ENCODE measurements at regions not wholly inside any gene's neighbourhood (a gene's known extent, or its start where the extent isn't known, plus 50 kb on each side); places are given as distances from the start of the nearest gene placed in this dataset.

DNA sequence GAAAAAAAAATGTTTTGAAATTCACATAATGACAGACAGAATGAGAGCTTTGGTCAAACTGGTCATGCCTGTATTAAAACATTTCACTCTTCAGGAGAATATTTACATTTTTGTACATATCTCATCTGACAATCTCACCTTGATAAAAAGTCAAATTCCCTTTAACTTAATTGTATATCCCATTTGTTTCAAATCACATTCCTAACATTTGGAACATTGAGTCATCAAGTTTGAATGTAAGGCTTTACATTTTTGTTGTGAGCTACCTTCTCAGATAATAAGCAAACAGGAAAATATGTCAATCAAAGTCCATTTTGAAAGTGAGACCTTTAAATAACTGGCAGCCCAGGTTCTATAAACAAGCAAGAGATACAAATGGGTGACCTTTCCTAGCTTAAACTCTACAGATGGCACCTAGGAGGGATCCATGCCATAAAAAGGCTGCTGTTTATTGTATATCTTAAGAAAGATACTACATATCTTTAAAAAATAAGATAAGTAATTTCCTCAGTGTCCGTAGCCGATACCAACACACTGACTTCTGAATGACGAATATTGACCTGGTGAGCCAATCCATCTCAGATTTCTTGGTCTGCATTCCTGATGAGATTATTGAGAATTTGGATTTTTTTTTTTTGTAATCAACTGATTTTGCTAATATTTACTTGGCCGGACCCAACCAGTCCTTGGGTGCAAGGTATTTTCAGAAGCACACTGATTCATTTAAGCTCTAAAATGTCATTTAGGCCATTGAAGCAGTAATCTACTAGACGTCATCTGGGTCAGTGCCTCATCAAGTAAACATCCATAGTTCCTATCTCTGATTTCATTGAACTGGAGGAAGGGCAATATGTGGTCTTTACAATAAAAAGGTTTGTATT, 259.6 kb downstream of the BTG1 start:
- Histone ChIP-seq H3K9me3 (ENCODE audit: low read depth, low read length, poor library complexity, severe bottlenecking) (no peaks in the 10 kb centered on the region), H3K27ac (ENCODE audit: low read depth, low read length, poor library complexity, severe bottlenecking) (no peak overlapping the region), H3K4me3 (ENCODE audit: low read depth, low read length, poor library complexity, severe bottlenecking) (no peak overlapping the region), H3K36me3 (ENCODE audit: insufficient read depth, low read length, poor library complexity, severe bottlenecking) (no peaks in the 10 kb centered on the region), H3K4me1 (ENCODE audit: insufficient read depth, low read length, poor library complexity, severe bottlenecking) (no peaks in the 10 kb centered on the region), H3K27me3 (replicated peaks; ENCODE audit: insufficient read depth, low read depth, low read length, poor library complexity) (no peaks in the 10 kb centered on the region)
- POLR2A ChIA-PET (ENCODE audit: low non-redundant PET), result no interaction called here
- DNase-seq (ENCODE audit: low spot score), result no peak
- intact Hi-C loops (cut with micrococcal nuclease; ENCODE audit: unreplicated experiment), result no loop called here
- TF ChIP-seq, protein P1, sequence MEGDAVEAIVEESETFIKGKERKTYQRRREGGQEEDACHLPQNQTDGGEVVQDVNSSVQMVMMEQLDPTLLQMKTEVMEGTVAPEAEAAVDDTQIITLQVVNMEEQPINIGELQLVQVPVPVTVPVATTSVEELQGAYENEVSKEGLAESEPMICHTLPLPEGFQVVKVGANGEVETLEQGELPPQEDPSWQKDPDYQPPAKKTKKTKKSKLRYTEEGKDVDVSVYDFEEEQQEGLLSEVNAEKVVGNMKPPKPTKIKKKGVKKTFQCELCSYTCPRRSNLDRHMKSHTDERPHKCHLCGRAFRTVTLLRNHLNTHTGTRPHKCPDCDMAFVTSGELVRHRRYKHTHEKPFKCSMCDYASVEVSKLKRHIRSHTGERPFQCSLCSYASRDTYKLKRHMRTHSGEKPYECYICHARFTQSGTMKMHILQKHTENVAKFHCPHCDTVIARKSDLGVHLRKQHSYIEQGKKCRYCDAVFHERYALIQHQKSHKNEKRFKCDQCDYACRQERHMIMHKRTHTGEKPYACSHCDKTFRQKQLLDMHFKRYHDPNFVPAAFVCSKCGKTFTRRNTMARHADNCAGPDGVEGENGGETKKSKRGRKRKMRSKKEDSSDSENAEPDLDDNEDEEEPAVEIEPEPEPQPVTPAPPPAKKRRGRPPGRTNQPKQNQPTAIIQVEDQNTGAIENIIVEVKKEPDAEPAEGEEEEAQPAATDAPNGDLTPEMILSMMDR (conservative IDR thresholded peaks at IDR 0.05; ENCODE audit: low read depth, low read length), result no peak
- TF ChIP-seq EZH2 (IDR thresholded peaks at IDR 0.05; ENCODE audit: borderline replicate concordance, low read depth, low read length, poor library complexity, severe bottlenecking), result no peak
- CTCF ChIA-PET, result no interaction called here
- no TSS peak for BruUV-seq (replicated peaks)

DNA sequence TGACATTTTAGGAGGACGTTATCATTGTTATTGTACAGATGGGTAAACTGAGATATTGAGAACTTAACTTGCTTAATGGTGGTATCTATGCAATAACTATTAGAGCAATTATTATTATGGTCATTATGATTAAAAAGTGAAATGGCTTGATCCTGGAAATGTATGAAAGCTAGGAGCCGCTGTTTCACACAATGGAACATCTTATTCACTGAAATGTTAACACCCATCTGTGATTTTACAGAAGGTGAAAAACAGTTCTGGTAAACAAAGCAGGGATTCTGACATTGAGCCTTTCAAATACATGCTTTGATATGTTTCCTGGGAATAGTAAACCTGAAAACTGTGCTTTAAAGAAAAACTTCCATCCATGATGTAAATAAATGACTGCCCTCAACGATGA, 261.4 kb downstream of the BTG1 start:
- Histone ChIP-seq H3K36me3 (ENCODE audit: insufficient read depth, low read length, poor library complexity, severe bottlenecking) (no peaks in the 10 kb centered on the region), H3K4me1 (ENCODE audit: insufficient read depth, low read length, poor library complexity, severe bottlenecking) (no peaks in the 10 kb centered on the region), H3K27ac (ENCODE audit: low read depth, low read length, poor library complexity, severe bottlenecking) (no peak overlapping the region), H3K4me3 (ENCODE audit: low read depth, low read length, poor library complexity, severe bottlenecking) (no peak overlapping the region), H3K9me3 (ENCODE audit: low read depth, low read length, poor library complexity, severe bottlenecking) (no peaks in the 10 kb centered on the region), H3K27me3 (replicated peaks; ENCODE audit: insufficient read depth, low read depth, low read length, poor library complexity) (no peaks in the 10 kb centered on the region)
- no TSS peak for BruUV-seq (replicated peaks)
- no peak for DNase-seq (ENCODE audit: low spot score)
- TF ChIP-seq, protein P1 (conservative IDR thresholded peaks at IDR 0.05; ENCODE audit: low read depth, low read length), result no peak
- TF ChIP-seq EZH2 (IDR thresholded peaks at IDR 0.05; ENCODE audit: borderline replicate concordance, low read depth, low read length, poor library complexity, severe bottlenecking), result no peak
- intact Hi-C loops (cut with micrococcal nuclease; ENCODE audit: unreplicated experiment), result no loop called here
- CTCF ChIA-PET, result no interaction called here
- POLR2A ChIA-PET (ENCODE audit: low non-redundant PET), result no interaction called here

DNA sequence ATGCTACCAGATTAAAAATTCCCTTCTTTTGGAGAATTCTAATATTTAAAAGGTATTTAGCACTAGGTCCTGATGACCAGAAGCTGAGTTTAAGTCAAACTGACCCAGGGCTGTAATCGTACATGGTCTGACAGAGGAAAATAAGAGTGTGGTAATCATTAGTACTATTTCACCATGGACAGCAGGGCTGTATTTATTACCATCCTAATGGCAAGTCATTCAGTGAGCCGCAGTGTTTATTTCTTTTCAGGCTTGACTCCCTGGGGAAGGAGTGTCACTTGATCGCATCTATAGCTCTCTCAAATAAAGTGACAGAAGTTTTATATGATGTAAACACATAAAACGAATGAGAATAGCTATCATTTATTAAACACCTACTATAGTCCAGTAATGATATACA, 261.8 kb downstream of the BTG1 start:
- CTCF ChIA-PET, result no interaction called here
- POLR2A ChIA-PET (ENCODE audit: low non-redundant PET), result no interaction called here
- intact Hi-C loops (cut with micrococcal nuclease; ENCODE audit: unreplicated experiment), result no loop called here
- TF ChIP-seq, protein P1 (conservative IDR thresholded peaks at IDR 0.05; ENCODE audit: low read depth, low read length), result no peak
- TF ChIP-seq EZH2 (IDR thresholded peaks at IDR 0.05; ENCODE audit: borderline replicate concordance, low read depth, low read length, poor library complexity, severe bottlenecking), result no peak
- H3K27me3 ChIP-seq (replicated peaks; ENCODE audit: insufficient read depth, low read depth, low read length, poor library complexity), result no peaks in the 10 kb centered on the region
- H3K27ac ChIP-seq (ENCODE audit: low read depth, low read length, poor library complexity, severe bottlenecking), result no peak overlapping the region
- no peak overlapping the region for H3K4me3 ChIP-seq (ENCODE audit: low read depth, low read length, poor library complexity, severe bottlenecking)
- no peaks in the 10 kb centered on the region for H3K9me3 ChIP-seq (ENCODE audit: low read depth, low read length, poor library complexity, severe bottlenecking)
- no peaks in the 10 kb centered on the region for H3K4me1 ChIP-seq (ENCODE audit: insufficient read depth, low read length, poor library complexity, severe bottlenecking)
- H3K36me3 ChIP-seq (ENCODE audit: insufficient read depth, low read length, poor library complexity, severe bottlenecking), result no peaks in the 10 kb centered on the region
- BruUV-seq (replicated peaks), result no TSS peak
- no peak for DNase-seq (ENCODE audit: low spot score)

Data from A673 (cell line).